Esophagus squamous epithelium (tissue), 5 donors: ENCODE measurements at regions not wholly inside any gene's neighbourhood (a gene's known extent, or its start where the extent isn't known, plus 50 kb on each side); places are given as distances from the start of the nearest gene placed in this dataset.

Experiments
- DNase-seq: peaks from one replicate; lab custom pipeline; 2025; lab: John Stamatoyannopoulos, UW
- H3K27ac ChIP-seq, 4 donors: fragments of 200-600 bp; sonication (generic); one replicate each; pipeline ENCODE4 v1.5.1; 2016 to 2019; ENCODE audit warnings: mild to moderate bottlenecking in 1 of 4
- H3K27me3 ChIP-seq, 4 donors: fragments of 200-600 bp; sonication (generic); 1 replicate in 3 of 4; 2 replicates in 1 of 4; pipeline versions ENCODE4 v1.5.1 to v1.6.0; 2017 to 2021; ENCODE audit warnings: antibody characterized with exemption in 1 of 4
- H3K36me3 ChIP-seq, 3 donors: fragments of 200-600 bp; sonication (generic); one replicate each; pipeline ENCODE4 v1.5.1; 2016 to 2019
- H3K4me1 ChIP-seq, 3 donors: fragments of 200-600 bp; sonication (generic); one replicate each; pipeline ENCODE4 v1.5.1; 2017 to 2019
- H3K4me3 ChIP-seq, 4 donors: fragments of 200-600 bp; sonication (generic); 1 replicate in 3 of 4; 2 replicates in 1 of 4; pipeline ENCODE4 v1.5.1; 2016 to 2019; ENCODE audit warnings: mild to moderate bottlenecking in 2 of 4, moderate library complexity in 1 of 4
- H3K9me3 ChIP-seq, 3 donors: fragments of 200-600 bp; sonication (generic); one replicate each; pipeline ENCODE4 v1.5.1; 2016 to 2019
- POLR2A ChIP-seq, 4 donors: fragments of 450-650 bp; IDR thresholded peaks; one replicate each; pipeline ENCODE4 v1.6.1; 2017; ENCODE audit warnings: antibody characterized with exemption in 4 of 4, mild to moderate bottlenecking in 4 of 4, moderate library complexity in 3 of 4
- WGBS, 2 donors: methylation state at CpG; one replicate each; pipeline ENCODE4 v1.1.5; 2018; 5-methylcytosine and 5-hydroxymethylcytosine counted together
- intact Hi-C: fragments of 100-400 bp; cut with DNase I; formaldehyde crosslinking; loops from one replicate; pipeline ENCODE4 v1.15.0; 2022
- TF ChIP-seq, protein P1 (sequence below), 6 experiments: fragments of 450-650 bp in 4 of 6; fragments of 200-600 bp in 2 of 6; sonication (generic) in 2 of 6; IDR thresholded peaks; one replicate each; pipeline ENCODE4 v1.5.1; 2016 to 2019; ENCODE audit warnings: antibody characterized with exemption in 6 of 6, mild to moderate bottlenecking in 4 of 6, moderate library complexity in 4 of 6
- donor health status: DM: yes; HTN: yes; CAD: no.

GRCh38 chr4:126530996-126531585 lies 1101.7 kb upstream of the INTU start:
- Histone ChIP-seq H3K27ac (no peak overlapping the region), H3K4me1 (no peaks in the 10 kb centered on the region), H3K36me3 (no peaks in the 10 kb centered on the region), H3K9me3 (peaks cover 0 to 4% (median under 1%) of the 10 kb centered on the region in 3 donors), H3K4me3 (no peak overlapping the region), H3K27me3 (no peaks in the 10 kb centered on the region)
- intact Hi-C loops: no loop called here
- no peak for DNase-seq
- TF ChIP-seq, protein P1, sequence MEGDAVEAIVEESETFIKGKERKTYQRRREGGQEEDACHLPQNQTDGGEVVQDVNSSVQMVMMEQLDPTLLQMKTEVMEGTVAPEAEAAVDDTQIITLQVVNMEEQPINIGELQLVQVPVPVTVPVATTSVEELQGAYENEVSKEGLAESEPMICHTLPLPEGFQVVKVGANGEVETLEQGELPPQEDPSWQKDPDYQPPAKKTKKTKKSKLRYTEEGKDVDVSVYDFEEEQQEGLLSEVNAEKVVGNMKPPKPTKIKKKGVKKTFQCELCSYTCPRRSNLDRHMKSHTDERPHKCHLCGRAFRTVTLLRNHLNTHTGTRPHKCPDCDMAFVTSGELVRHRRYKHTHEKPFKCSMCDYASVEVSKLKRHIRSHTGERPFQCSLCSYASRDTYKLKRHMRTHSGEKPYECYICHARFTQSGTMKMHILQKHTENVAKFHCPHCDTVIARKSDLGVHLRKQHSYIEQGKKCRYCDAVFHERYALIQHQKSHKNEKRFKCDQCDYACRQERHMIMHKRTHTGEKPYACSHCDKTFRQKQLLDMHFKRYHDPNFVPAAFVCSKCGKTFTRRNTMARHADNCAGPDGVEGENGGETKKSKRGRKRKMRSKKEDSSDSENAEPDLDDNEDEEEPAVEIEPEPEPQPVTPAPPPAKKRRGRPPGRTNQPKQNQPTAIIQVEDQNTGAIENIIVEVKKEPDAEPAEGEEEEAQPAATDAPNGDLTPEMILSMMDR (IDR thresholded peaks at IDR 0.05): no peak
- TF ChIP-seq POLR2A (IDR thresholded peaks at IDR 0.05): no peak

GRCh38 chr4:126532527-126532926 lies 1100.2 kb upstream of the INTU start:
- no peaks in the 10 kb centered on the region for H3K9me3 ChIP-seq
- WGBS, 2 donors: 74 to 82% methylated on average over 1 of the region's 1 CpG
- no peak overlapping the region for H3K27ac ChIP-seq
- H3K36me3 ChIP-seq: no peaks in the 10 kb centered on the region
- no peak for DNase-seq
- H3K4me3 ChIP-seq: no peak overlapping the region
- H3K27me3 ChIP-seq: no peaks in the 10 kb centered on the region
- no peaks in the 10 kb centered on the region for H3K4me1 ChIP-seq
- intact Hi-C loops: no loop called here
- TF ChIP-seq, protein P1 (IDR thresholded peaks at IDR 0.05): no peak
- no peak for TF ChIP-seq POLR2A (IDR thresholded peaks at IDR 0.05)

DNA sequence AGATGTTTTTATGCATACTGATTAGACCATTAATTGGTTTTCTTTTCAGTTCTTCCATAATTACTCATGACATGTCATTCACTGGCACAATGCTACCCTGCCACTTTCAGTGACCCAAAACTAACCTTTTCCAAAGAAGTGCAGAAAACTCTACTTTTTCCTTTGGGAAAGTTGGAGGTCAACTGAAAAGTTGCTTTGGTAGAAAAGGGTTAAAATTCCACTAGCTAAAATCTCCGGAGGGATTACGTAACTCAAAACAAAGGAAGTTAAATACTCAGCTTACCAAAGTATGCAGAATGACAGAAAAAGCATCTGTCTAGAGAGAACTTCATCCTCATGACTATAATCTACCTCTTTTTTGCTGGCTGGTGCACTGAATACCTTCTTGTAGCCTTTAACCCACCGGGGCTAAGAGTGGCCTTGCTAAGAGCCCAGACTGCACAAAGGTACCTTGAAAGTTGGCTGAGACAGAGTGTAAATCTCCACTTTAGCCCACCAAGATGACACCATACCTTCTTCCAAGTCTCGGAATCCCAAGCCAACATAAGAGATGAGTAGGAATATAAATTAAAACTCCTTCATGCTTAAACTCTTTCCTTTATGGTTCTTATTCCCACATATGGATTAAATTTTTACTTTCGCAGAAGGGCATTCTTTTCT lies 1099.5 kb upstream of the INTU start:
- intact Hi-C loops: no loop called here
- Histone ChIP-seq H3K4me1 (no peaks in the 10 kb centered on the region), H3K27ac (no peak overlapping the region), H3K27me3 (no peaks in the 10 kb centered on the region), H3K4me3 (no peak overlapping the region), H3K9me3 (no peaks in the 10 kb centered on the region), H3K36me3 (no peaks in the 10 kb centered on the region)
- DNase-seq: no peak
- TF ChIP-seq, protein P1 (IDR thresholded peaks at IDR 0.05): no peak
- TF ChIP-seq POLR2A (IDR thresholded peaks at IDR 0.05): no peak
- WGBS, 2 donors: 41 to 49% methylated on average over 5 of the region's 5 CpGs

- WGBS, 2 donors: 44 to 54% methylated on average over 3 of the region's 3 CpGs
- H3K27me3 ChIP-seq: no peaks in the 10 kb centered on the region
- H3K9me3 ChIP-seq: no peaks in the 10 kb centered on the region
- no peak overlapping the region for H3K4me3 ChIP-seq
- TF ChIP-seq, protein P1 (IDR thresholded peaks at IDR 0.05): no peak
- no peak for TF ChIP-seq POLR2A (IDR thresholded peaks at IDR 0.05)
- no peaks in the 10 kb centered on the region for H3K36me3 ChIP-seq
- no peaks in the 10 kb centered on the region for H3K4me1 ChIP-seq
- DNase-seq: no peak
- intact Hi-C loops: no loop called here
- no peak overlapping the region for H3K27ac ChIP-seq
These were observed 1093.0 kb upstream of the INTU start for GRCh38 chr4:126539771-126540170.

GRCh38 chr4:126541820-126542219 lies 1090.9 kb upstream of the INTU start:
- WGBS, 2 donors: 67 to 70% methylated on average over 2 of the region's 2 CpGs
- H3K27ac ChIP-seq: no peak overlapping the region
- intact Hi-C loops: no loop called here

More at GRCh38 chr4:126541820-126542219, 1090.9 kb upstream of the INTU start:
- H3K27me3 ChIP-seq: no peaks in the 10 kb centered on the region
- DNase-seq: no peak
- no peak overlapping the region for H3K4me3 ChIP-seq
- no peak for TF ChIP-seq POLR2A (IDR thresholded peaks at IDR 0.05)
- TF ChIP-seq, protein P1 (IDR thresholded peaks at IDR 0.05): no peak
- no peaks in the 10 kb centered on the region for H3K4me1 ChIP-seq
- no peaks in the 10 kb centered on the region for H3K9me3 ChIP-seq
- no peaks in the 10 kb centered on the region for H3K36me3 ChIP-seq
